ENCODE measurements at regions not wholly inside any gene's neighbourhood (a gene's known extent, or its start where the extent isn't known, plus 50 kb on each side); places are given as distances from the start of the nearest gene placed in this dataset.
A peak's percentile ranks its signal among the peaks of the same experiment; 100 is the strongest.
"Not testable (repeated sequence)": the region's sequence is repeated elsewhere in the genome, so short reads cannot be mapped to it uniquely, and the experiment has no call there.

DNA sequence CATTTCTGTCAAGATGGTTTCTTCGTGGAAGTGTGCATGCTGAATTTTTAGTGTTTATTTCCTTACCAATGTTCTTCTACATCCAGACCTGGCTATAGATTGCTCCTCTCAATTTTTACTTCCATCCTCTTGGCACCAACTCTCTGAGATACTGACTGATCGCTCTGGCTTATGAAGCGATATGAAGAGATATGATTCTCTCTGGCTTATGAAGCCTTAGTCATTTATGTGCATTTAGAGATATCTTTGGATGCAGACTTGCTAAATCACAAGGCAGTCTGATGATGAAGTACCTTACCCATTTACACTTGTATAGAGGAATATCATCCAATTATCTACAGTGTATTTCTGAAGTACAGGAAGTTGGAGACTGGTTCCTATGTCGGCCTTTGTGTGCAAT lies 295.4 kb upstream of the STXBP5 start:
- DNase-seq, result no peak

DNA sequence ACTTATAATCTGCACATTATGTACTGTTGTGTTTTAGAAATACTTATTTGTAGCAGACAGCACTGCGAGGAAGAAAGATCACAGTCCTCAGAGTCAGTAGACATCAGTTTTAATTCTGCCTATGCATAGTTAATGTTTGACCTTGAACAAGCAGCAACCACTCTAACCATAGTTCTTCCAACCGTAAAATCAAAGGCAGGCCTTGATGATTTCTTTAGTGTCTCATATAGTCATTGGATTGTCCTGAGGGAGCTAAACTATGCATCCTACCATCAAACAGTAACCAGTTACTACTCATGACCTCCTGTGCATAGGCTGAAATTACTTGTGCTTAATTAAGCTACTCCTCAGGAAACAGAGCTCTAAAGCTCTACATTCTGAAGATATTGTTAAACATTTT lies 294.8 kb upstream of the STXBP5 start:
- no peak for DNase-seq

DNA sequence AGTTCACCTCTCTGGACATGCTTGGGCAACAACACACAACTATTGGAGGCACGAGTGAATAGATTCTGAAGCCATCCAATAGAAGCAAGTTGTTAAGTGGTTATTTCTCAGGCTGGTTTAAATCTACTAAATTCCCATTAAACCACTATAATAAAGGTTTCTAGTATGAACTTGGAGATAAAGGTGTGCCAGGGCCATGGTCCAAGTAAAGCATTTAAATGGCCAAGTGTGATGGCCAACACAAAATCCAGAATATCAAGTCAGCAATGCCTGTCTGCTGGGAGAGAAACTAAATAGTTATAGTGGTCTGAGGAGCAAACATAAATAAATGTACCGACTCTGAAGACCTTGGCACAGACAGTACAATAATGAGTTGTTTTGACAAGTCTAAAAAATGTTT lies 294.3 kb upstream of the STXBP5 start:
- no peak for DNase-seq

DNA sequence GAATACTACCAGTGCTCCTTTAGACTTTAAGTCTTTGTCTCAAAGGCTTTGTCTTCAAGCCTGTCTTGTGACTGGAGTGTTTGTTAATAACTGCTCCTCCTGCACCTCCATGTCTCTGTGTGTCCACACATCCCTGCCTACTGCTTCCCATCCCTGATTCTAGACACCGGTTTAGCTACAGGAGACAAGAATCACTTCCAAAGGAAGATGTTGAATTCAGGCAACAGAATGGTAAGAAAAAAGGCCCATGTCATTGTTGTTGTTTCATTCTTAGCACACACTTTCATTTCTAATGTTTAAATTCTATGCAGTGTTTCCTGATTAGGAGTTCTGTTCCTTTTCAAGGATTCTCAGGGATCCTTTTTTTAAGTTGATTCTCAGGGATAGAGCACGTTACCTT lies 293.6 kb upstream of the STXBP5 start:
- no peak for DNase-seq

DNA sequence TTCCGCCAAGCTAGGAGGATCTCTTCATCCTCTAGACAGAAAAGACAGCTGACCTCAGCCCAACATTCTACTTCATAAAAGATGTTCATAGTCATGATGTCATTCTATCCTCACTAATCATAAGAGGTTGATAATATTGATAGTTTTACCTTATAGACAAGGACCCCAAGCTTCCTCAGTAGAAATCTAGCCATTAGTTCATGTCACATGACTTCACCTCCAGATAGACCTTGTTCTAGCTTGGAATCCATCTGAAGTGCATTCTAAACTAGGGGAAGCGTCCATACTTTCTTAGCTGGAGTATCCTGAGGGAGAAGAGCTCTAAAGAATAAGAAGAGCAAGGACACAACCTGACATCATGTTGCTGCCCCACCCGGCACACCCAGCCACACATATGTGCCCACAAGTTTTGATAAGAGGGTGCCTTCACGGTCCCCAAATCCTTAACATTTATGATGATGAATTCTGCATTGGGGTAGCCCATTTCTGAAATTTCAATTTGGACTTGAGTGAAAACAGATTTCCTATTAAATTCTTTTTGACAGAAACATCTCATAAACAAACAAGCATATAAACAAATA lies 292.5 kb upstream of the STXBP5 start:
- DNase-seq, result no peak

DNA sequence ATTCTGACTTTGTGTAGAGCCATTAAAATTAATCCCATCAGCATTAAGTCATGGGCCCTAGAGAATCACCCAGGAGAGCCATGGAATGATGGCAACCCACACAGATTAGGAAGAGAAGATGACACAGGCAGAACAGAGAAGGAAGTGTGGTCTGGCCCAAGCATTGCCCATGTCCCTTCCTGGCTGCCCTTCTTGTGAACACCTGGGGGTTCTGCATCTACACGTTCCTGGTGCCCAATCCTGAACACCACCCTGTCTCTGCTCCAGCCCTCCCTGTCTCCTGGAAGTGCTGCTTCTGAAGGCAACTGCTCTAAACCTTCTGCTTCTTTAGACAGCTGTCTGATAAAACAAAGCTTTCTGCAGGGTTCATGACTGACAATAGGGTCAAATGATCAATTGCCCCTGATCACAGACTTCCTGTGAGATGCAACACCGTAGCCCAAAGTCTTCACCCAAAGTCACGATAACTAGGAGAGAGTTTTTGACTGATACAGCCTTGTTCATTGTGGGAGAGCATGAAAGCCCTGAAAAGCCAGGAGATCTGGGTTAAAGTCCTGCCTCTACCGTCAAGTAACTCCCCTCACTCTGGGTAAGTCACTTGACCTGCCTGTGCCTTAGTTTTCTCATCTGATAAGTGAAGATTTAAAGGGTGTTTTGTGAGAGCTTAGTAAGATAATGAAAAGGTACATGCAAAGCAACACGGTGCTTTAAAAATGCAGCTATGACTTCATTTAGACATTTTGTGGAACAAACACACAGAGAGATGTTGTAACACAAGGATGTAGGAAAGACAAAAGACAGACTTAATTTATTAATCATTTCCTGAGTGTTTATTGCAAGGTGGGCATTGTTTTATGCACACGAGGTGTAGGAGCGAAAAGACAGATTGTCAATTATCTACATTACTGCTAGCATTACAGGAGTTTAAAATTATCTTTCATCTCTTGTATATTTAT lies 291.2 kb upstream of the STXBP5 start:
- no peak for DNase-seq

DNA sequence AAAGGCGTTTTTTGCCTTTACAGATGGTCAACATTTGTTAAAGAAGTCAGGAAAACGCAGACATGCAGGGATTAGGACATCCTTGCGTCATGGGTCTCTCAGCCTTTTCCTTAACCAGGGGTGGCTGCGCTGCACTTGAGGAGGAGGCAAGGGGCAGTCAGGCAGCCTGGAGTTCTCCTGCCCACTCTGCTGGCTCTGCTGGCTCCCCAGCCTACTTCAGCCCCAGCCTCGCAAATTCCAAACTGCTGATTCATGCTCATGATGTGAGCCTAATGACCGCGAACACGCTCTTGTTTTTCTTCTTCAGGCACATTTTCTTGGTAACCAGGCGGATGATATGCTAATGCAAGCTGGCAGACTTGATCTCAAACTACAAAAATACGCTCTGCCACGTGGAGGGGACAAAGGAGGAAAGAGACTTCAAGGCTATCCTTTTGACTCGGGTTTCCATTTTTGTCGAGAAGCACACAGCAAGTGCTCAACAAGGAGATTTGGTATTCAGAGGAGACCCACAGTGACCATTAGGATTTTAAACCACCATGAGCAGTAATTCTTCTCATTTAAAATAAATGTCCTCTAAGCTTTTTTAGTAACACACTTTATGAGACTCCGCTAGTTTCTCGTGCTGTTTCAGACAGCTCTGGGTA lies 290.3 kb upstream of the STXBP5 start:
- DNase-seq, result peak; percentile 24 to 48

DNA sequence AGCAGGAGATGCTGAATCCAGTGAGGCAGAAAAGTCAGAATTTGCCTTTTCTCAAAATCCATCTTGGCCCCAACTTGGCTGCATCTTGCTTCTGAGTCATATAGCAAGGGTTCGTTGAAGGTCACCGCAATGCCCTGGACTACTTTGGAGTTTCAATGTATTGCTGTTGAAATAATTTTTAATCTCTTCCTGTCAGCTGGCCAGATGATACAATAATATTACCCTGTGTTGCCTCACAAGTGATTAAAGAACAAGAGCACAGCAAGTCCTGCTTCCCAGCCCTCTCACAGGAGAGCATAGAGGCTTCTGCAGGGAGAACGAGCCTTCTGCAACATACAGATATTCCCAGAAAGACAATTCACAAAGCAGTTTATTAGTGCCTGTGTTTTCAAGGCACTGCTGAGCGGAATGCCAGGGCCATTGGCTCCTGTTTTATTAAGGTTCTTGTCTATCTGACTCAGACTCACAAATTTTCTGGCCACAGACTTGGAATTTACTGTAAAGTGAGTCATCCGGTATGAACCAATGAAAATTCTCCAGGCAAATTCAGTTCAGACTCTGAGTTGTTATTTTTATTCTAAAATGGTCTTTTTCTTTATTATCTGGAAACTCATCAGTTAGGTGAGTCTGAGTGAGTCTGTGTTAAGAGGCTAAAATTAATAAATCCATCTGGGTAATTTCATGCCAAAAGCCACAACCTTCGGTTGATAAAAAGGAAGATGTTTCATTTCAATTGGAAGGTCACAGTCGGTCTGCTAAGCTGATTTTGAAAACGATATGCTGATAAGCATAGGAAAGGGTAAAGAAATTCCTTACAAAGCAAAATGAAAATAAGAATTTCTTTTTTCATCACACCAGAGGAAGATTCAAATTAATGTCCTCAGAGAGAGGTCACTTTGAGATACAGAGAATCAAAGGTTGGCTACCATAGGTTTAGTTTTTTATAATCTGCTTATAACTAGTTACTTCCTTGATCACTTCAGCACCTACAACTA lies 289.4 kb upstream of the STXBP5 start:
- DNase-seq, result peak; percentile 28 to 81

DNA sequence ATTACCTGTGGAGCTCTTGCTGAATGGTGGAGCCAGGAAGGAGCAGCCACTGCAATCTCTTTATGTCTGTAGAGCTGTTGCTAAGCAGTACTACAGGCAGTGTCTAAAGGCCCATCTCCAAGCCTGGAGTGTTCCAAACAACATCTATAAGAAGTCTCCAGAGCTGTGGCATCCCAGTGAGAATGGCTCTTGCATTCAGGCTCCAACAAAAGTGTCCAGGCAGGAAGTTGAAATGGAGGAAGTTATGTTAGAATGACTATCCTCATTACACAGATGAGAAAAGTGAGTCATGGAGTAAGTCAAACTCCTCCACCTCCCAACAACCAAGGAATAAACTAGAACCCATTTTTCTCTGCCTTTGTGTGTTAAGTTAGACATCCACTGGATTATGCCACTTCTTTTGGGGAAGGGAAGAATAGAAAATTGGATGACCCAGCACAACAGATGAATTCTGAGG lies 288.5 kb upstream of the STXBP5 start:
- peak; percentile 12 to 29 for DNase-seq

DNA sequence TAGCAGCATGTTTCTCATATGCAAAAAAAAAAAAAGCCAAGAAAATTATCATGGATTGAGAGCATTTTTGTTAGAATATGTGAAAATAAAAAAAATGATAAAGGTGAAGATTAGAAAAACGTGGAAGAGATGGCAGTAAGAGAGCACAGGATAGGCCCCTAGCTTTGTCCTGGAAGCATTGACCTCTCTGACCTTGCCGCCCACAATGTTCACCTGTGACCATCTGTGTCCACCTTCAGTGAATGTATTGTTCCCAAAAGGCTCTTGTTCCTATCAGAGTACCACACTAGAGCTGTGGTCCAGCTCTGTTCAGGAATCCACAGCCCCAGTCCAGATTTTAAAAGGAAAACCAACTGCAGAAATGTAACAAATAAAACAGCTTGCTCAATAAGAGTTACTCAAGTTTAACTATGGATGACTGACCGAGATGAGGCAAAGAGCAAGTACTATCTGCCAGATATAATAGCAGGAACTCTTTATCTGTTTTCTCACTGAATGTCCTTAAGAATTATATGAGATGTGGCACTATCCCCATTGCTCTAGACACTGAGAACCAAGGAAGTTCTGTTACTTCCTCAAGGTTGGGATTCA lies 287.7 kb upstream of the STXBP5 start:
- no peak for DNase-seq

DNA sequence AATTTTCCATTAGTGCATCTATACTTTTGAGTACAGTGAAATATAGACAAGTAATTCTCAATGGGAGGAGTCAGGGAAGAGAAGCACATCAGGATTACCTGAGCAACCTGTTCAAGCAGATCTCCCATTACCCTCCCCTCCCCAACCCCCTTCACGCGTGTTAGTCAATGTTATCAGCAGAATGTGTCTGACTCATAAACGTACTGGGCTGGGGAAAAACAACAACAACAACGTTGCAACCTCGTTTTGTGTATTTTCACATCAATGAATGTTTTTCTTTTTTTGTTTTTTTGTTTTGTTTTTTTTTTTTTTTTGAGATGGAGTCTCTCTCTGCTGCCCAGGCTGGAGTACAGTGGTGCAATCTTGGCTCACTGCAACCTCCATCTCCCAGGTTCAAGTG lies 287.0 kb upstream of the STXBP5 start:
- no peak for DNase-seq

DNA sequence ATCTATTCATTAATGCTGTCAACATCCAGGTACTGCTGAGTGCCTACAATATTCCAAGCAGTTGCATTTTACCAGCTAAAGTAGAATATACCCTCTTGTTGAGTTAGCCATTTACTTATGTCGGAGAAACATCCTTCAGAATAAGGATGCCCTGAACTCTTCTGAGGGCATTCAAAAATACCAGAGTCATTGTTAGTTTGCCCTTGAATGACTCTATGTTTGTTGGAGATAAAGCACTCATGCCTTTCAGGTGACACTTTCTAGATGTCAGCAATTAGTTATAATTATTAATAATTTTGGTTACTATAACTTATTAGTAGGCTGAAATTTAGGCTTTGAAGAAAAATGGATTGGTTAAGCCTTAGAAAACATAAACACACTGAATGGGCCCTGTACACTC lies 286.2 kb upstream of the STXBP5 start:
- no peak for DNase-seq

DNA sequence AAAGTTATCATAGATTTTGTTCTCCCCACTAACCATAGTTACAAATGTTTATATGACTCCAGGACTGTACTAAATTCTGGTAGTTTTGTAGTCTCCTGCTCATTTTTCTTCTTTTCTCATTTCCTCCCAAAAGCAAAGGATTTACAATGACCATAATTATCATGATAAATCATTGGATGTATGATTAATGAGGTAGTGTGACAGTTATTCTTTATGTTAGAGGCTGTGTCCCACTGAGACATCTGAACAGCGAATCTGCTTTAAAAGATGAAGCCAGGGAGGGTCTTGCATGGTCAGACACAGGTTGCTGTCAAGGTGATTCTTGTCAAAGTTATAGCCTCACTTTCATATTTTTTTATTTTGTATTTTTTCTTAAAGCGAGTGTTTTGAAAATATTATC lies 285.2 kb upstream of the STXBP5 start:
- no peak for DNase-seq

DNA sequence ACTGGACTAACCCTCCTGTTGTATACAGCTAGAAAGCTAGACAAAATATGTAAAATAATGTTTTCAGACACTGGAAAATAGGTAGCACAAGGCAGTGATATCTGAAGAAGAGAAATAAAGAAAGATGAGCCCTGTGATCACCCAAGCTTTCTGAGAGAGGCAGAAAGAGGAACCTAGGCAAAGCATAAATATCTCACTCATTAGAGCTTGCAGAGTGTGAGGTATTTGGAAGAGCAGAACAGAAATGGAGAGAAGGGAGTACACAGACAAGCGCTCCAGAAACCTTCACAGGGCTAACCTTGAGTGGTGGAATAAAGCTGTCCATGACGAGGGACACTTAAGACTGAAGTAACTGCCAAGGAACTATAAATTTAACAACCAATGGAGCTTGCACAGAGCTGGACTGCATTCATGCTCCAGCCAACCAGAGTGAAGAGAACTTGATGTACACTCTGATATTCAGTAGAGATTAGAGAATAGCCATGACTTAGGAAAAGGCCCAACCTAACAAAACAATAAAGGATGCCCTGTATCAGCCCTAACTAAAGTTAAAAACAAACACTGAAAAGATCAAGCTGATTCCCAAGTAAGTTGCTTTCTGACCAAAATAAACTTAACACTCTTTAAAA lies 280.9 kb upstream of the STXBP5 start:
- no peak for DNase-seq

DNA sequence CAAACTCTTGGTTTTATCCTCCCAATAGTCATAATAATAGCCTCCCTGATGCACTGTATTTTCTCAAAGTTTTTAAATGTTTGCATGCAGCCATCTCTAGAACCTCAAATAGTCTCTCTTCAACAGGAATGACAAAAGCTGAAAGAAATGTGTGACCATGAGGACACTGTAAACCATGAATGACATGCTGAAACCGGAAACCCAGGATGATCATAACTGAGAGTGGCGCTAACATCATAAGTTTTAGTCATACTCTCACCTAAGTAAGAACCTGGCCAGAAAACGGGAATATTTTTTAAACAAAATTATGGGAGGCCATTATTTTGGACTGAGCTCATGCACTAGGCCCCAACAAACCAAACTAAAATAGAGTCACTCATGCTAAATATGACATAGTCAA lies 278.4 kb upstream of the STXBP5 start:
- DNase-seq, result no peak

DNA sequence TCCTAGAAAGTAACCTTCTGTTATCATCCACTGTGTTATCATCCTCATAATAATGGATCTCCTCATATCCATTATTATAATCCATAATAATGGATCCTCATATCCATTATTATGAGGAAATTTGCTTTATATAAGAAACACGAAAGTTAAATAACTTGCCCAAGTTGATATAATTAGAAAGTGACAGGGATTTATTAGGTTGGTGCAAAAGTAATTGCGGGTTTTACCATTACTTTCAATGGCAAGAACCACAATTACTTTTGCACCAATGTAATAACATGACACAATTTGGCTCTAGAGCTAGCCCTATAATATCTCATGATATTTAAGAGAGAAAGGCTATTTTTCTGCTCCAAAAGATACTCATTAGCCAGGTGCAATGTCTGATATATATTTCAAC lies 275.7 kb upstream of the STXBP5 start:
- DNase-seq, result no peak

DNA sequence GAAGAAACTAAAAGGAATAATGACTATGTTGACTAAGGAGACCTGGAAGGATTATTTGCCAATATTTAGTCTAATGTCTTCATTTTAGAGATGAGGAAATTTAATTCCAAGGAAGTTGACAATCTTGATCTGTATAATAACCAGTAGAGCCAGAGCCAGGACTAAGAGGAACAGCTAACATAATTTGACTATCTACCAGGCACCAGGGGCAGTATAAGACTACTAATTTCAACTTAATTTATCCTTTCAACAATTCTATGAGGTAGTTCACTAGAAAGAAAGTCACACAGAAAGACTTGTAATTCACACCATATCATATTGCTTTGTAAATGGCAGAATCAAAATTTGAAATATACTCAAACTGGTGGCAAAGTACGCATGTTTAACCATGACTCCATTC lies 273.0 kb upstream of the STXBP5 start:
- DNase-seq, result no peak

DNA sequence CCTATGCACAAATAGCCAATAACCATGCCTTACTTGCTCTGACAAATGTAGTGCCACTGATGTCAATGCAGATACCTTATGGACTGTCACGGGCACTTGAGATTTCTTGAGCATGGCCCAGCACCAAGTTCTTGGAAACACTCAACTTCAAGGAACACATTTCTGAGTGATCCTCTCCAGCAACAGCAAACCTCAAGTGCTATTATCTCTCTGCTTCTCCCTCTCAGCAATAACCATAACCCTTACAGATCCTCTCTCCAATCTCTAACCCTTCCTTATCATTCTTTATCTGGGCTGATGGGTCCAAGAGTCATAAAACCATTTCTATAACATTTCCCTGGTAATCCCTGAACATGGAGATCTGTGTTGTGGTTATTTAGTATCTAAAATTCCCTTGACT lies 266.9 kb upstream of the STXBP5 start:
- no peak for DNase-seq

DNA sequence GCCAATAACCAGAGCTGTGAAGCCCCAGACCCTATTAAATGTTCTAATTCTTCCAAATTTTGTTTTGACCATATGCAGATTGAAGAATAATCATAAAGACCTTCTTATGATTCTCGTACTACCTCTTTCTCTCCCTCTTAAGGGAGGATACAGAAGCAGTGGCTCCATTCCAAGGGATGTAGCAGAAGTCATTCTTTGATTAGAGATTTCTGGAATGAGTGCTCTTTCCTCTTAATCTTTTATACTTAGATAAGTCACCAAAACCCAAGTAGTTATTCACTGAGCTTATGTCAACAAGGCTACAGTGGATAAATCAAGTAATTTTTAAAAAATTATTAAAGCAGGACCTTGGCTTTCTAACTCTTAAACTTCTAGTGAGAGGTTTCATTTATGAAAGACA lies 266.0 kb upstream of the STXBP5 start:
- DNase-seq, result no peak

DNA sequence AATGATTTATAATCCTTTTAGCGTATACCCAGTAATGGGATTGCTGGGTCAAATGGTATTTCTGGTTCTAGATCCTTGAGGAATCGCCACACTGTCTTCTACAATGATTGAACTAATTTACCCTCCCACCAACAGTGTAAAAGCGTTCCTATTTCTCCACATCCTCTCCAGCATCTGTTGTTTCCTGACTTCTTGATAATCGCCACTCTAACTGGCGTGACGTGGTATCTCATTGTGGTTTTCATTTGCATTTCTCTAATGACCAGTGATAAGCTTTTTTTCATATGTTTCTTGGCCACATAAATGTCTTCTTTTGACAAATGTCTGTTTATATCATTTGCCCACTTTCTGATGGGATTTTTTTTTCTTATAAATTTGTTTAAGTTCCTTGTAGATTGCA lies 264.8 kb upstream of the STXBP5 start:
- DNase-seq, result not testable (repeated sequence)

DNA sequence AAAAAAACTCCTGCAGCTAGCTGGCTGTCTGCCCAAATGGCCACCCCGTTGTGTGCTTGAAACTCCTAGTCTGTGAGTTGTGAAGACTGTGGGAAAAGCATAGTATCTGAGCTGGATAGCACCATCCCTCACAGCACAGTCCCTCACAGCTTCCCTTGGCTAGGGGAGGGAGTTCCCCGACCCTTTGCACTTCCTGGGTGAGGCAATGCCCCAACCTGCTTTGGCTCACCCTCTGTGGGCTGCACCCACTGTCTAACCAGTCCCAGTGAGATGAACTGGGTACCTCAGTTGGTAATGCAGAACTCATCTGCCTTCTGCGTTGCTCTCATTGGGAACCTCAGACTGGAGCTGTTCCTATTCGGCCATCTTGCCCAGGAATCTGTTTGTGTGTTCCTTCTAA lies 260.6 kb upstream of the STXBP5 start:
- DNase-seq, result no peak

DNA sequence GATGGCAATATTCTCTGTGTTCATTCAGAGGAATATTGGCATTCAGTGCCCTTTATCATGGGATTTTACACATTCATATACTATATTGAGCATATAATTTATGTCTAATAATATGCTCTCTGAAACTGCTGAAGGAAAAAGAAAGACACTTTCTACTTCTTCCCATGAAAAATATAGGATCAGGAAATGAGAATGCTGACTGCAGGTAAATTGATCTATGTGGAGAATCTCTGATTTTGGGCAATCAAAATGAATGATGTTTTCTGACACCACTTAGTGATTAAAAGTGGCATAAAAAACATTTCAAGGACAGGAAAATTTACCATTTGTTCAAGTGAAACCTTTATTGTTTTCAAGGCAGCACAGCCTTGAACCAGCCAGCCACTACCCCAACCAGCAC lies 260.1 kb upstream of the STXBP5 start:
- DNase-seq, result no peak
